ENCODE measurements at regions not wholly inside any gene's neighbourhood (a gene's known extent, or its start where the extent isn't known, plus 50 kb on each side); places are given as distances from the start of the nearest gene placed in this dataset.

GRCh38 chr10:118957966-118958365 lies 71.5 kb upstream of the NANOS1 start:
- TF ChIP-seq CTCF (IDR thresholded peaks at IDR 0.05) (no peak), POLR2A (IDR thresholded peaks at IDR 0.05) (no peak)

All from gastroesophageal sphincter (tissue), 3 donors.